ENCODE measurements at regions not wholly inside any gene's neighbourhood (a gene's known extent, or its start where the extent isn't known, plus 50 kb on each side); places are given as distances from the start of the nearest gene placed in this dataset.

- TF ChIP-seq POLR2A (IDR thresholded peaks at IDR 0.05) (no peak), POLR2AphosphoS5 (IDR thresholded peaks at IDR 0.05; ENCODE audit: insufficient read depth in 1 of 2, low read depth in 1 of 2) (no peak)
These were observed 935.7 kb upstream of the PRMT6 start for GRCh38 chr1:106120789-106121188.
